SU-DHL-6 (cell line): ENCODE measurements at regions not wholly inside any gene's neighbourhood (a gene's known extent, or its start where the extent isn't known, plus 50 kb on each side); places are given as distances from the start of the nearest gene placed in this dataset.

Source experiments
- H2AFZ ChIP-seq: fragments of 200-600 bp; sonication (generic); 2 replicates; pipeline ENCODE4 v1.6.1; 2014; ENCODE audit warnings: low read depth, mild to moderate bottlenecking, moderate library complexity, mixed read lengths, antibody characterized with exemption, low read length; ENCODE audit not compliant: severe bottlenecking
- H3F3A ChIP-seq: fragments of 200-600 bp; shearing (Covaris generic); 2 replicates; pipeline ENCODE4 v1.6.0; 2016; ENCODE audit warnings: antibody characterized with exemption, mild to moderate bottlenecking; ENCODE audit not compliant: insufficient read depth
- H3K27ac ChIP-seq: fragments of 200-600 bp; sonication (generic); 2 replicates; pipeline ENCODE4 v1.5.1; 2016; ENCODE audit warnings: low read depth, mild to moderate bottlenecking, low read length, moderate library complexity, mixed read lengths
- H3K27me3 ChIP-seq: fragments of 200-600 bp; sonication (generic), shearing (Covaris generic); 2 replicates; pipeline ENCODE4 v1.6.0; 2014; ENCODE audit warnings: mild to moderate bottlenecking, low read length
- H3K36me3 ChIP-seq: fragments of 200-600 bp; sonication (generic); 2 replicates; pipeline ENCODE4 v1.6.1; 2014; ENCODE audit warnings: mild to moderate bottlenecking, low read length, mixed read lengths
- H3K4me2 ChIP-seq: fragments of 300-600, 200-600 bp; shearing (Covaris generic), sonication (generic); 2 replicates; pipeline ENCODE4 v1.6.0; 2014; ENCODE audit warnings: low read length, low read depth, mild to moderate bottlenecking; ENCODE audit not compliant: poor library complexity, severe bottlenecking
- H3K4me3 ChIP-seq: fragments of 200-600 bp; sonication (generic); 2 replicates; pipeline ENCODE4 v1.5.1; 2014; ENCODE audit warnings: antibody characterized with exemption, low read length, mild to moderate bottlenecking, mixed read lengths; ENCODE audit not compliant: insufficient read depth, poor library complexity, severe bottlenecking
- H3K79me2 ChIP-seq: fragments of 200-600 bp; sonication (generic); 2 replicates; pipeline ENCODE4 v1.6.1; 2014; ENCODE audit warnings: mild to moderate bottlenecking, low read length, moderate library complexity; ENCODE audit not compliant: insufficient read depth
- H3K9ac ChIP-seq: fragments of 200-600 bp; sonication (generic); 2 replicates; pipeline ENCODE4 v1.7.0; 2014; ENCODE audit warnings: mild to moderate bottlenecking, low read length
- H3K9me2 ChIP-seq: fragments of 200-600 bp; sonication (generic); replicated peaks from 2 replicates; pipeline ENCODE4 v1.6.1; 2014; ENCODE audit warnings: low read length; ENCODE audit not compliant: insufficient read depth
- H3K9me3 ChIP-seq: fragments of 200-600 bp; sonication (generic); 2 replicates; pipeline ENCODE4 v1.6.1; 2014; ENCODE audit warnings: low read length, mixed read lengths; ENCODE audit not compliant: insufficient read depth
- H4K20me1 ChIP-seq: fragments of 200-600 bp; sonication (generic); 2 replicates; pipeline ENCODE4 v1.6.1; 2014; ENCODE audit warnings: low read depth, mild to moderate bottlenecking, antibody characterized with exemption, low read length, moderate library complexity, mixed read lengths
- EZH2phosphoT487 ChIP-seq: fragments of 200-600 bp; sonication (generic), shearing (Covaris generic); conservative IDR thresholded peaks from 2 replicates; pipeline ENCODE4 v1.6.1; 2018; ENCODE audit warnings: mild to moderate bottlenecking, antibody characterized with exemption, low read length, moderate library complexity, mixed read lengths
- TF ChIP-seq, protein P1 (sequence below): fragments of 200-600 bp; sonication (generic); IDR thresholded peaks from one replicate; pipeline ENCODE4 v1.5.1; 2017; ENCODE audit warnings: antibody characterized with exemption, mild to moderate bottlenecking, low read length, moderate library complexity; ENCODE audit not compliant: insufficient read depth, poor library complexity, severe bottlenecking

DNA sequence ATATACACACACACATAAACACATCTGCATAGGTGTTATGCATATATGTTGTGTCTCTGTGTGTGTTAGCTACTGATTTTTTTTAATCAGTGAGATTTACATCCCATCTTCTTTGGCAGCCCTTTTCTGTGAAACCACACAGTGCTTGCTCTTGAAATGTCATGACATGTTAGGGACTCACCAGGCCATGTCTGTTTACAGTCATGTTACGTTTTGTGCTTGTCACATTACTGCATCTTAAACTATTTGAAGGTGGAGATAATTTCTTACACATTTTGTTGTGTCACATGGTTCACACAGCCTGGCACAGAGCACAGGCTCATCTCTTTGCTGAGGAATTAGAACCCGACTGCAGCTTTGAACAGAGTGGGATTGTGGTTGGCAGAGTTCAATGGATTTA, 364.4 kb upstream of the RIOK2 start:
- Histone ChIP-seq H3K9me3 (no peaks in the 10 kb centered on the region), H4K20me1 (no peaks in the 10 kb centered on the region), H2AFZ (no peak overlapping the region), H3K36me3 (no peaks in the 10 kb centered on the region), H3K4me3 (no peak overlapping the region), H3K79me2 (no peaks in the 10 kb centered on the region), H3F3A (no peaks in the 10 kb centered on the region), H3K9me2 (no peaks in the 10 kb centered on the region), H3K4me2 (no peak overlapping the region), H3K27me3 (no peaks in the 10 kb centered on the region), H3K9ac (no peak overlapping the region), H3K27ac (no peak overlapping the region)
- TF ChIP-seq, protein P1, sequence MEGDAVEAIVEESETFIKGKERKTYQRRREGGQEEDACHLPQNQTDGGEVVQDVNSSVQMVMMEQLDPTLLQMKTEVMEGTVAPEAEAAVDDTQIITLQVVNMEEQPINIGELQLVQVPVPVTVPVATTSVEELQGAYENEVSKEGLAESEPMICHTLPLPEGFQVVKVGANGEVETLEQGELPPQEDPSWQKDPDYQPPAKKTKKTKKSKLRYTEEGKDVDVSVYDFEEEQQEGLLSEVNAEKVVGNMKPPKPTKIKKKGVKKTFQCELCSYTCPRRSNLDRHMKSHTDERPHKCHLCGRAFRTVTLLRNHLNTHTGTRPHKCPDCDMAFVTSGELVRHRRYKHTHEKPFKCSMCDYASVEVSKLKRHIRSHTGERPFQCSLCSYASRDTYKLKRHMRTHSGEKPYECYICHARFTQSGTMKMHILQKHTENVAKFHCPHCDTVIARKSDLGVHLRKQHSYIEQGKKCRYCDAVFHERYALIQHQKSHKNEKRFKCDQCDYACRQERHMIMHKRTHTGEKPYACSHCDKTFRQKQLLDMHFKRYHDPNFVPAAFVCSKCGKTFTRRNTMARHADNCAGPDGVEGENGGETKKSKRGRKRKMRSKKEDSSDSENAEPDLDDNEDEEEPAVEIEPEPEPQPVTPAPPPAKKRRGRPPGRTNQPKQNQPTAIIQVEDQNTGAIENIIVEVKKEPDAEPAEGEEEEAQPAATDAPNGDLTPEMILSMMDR, result no peak
- no peak for TF ChIP-seq EZH2phosphoT487

DNA sequence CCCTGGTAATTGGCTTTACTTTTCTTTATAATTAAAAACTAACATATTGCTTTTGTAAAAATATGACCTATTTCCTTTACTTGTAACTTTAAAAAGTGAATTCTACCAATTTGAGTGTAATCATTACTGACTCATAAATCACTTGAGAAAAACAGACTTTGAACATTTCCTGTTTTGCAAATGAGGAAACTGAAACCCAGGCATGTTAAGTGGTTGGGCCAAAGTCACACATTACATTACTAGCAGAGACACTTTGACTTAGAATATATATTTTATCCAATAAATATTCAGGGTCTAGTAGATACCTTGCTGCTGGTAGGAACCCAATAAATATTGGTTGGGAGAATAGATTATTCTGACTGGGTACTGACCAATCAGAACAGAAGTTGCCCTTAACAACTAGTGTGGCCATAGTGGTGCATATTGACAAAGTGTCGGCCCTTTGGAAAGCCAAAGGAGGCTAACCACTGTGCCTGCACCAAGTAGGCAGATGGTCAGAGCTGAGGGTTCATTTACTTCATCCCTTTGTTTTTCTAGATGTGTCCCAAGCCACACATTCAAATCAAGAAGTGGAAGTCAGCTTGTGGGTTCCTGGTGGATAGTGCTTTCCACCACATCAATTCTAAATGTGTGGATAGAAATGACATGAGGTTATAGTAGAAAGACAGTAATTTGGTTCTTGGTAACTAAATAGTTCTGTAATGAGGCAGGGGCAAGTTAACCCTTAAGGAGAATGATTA, 365.1 kb upstream of the RIOK2 start:
- Histone ChIP-seq H2AFZ (no peak overlapping the region), H3K36me3 (no peaks in the 10 kb centered on the region), H4K20me1 (no peaks in the 10 kb centered on the region), H3K9me3 (no peaks in the 10 kb centered on the region), H3K4me3 (no peak overlapping the region), H3K4me2 (no peak overlapping the region), H3F3A (no peaks in the 10 kb centered on the region), H3K9ac (no peak overlapping the region), H3K27me3 (no peaks in the 10 kb centered on the region), H3K79me2 (no peaks in the 10 kb centered on the region), H3K27ac (no peak overlapping the region), H3K9me2 (no peaks in the 10 kb centered on the region)
- TF ChIP-seq, protein P1, result no peak
- TF ChIP-seq EZH2phosphoT487, result no peak

GRCh38 chr5:97548739-97549080, 365.7 kb upstream of the RIOK2 start:
- Histone ChIP-seq H3K27ac (no peak overlapping the region), H3K4me3 (no peak overlapping the region)
- TF ChIP-seq, protein P1, result no peak
- no peak for TF ChIP-seq EZH2phosphoT487

More at GRCh38 chr5:97548739-97549080, 365.7 kb upstream of the RIOK2 start:
- H3K27me3 ChIP-seq, result no peaks in the 10 kb centered on the region
- H2AFZ ChIP-seq, result no peak overlapping the region
- no peaks in the 10 kb centered on the region for H3K36me3 ChIP-seq
- no peaks in the 10 kb centered on the region for H3K9me3 ChIP-seq
- H3K79me2 ChIP-seq, result no peaks in the 10 kb centered on the region
- no peaks in the 10 kb centered on the region for H3K9me2 ChIP-seq
- no peak overlapping the region for H3K4me2 ChIP-seq
- H4K20me1 ChIP-seq, result no peaks in the 10 kb centered on the region
- no peaks in the 10 kb centered on the region for H3F3A ChIP-seq
- no peak overlapping the region for H3K9ac ChIP-seq
